CD1c-positive myeloid dendritic cell (primary cell): ENCODE measurements at regions not wholly inside any gene's neighbourhood (a gene's known extent, or its start where the extent isn't known, plus 50 kb on each side); places are given as distances from the start of the nearest gene placed in this dataset.
A peak's percentile ranks its signal among the peaks of the same experiment; 100 is the strongest.
"Not testable (repeated sequence)": the region's sequence is repeated elsewhere in the genome, so short reads cannot be mapped to it uniquely, and the experiment has no call there.

Experiments
- DNase-seq: peaks from one replicate; pipeline ENCODE4 v3.0.0-alpha.2; 2016; ENCODE audit errors: extremely low spot score

- DNase-seq: no peak
Measured at GRCh38 chr1:219560856-219561255, 52.0 kb downstream of the ZC3H11B start.

DNA sequence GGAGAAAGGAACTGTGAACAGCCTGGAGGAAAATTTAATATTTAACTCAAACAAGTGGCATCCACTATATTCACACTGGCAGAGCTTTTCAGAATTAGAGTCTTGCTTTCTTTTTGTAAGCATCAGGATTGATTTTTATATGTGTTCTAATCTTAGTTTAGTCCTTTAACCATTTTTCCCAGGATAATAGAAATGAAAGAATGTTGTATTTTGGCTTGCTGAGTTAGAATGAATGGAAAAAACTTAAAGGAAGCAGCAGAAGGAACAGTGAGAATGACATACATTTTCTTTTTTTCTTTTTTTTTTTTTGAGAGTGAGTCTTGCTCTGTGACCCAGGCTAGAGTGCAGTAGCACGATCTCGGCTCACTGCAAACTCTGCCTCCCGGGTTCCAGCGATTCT, 53.0 kb downstream of the ZC3H11B start:
- DNase-seq: no peak

DNA sequence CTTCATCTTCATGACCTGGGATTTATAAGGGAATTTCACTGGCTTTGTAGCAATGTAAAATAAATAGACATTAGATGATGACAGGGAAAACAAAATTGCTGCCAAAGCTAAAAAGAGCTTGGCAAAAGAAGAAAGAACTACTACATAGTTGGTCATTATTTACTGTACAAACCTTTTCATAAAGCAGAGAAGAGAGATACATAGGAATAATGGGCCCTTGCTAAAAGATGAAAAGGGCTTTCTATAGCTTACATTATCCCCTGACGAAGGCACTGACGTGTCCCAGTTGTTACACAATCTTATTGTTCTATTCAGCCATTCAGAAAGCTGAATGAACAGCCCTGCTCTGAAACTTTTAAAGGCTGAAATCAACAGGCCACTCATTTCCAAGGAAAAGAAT, 57.1 kb downstream of the ZC3H11B start:
- DNase-seq: no peak

GRCh38 chr1:219555031-219555692, 57.7 kb downstream of the ZC3H11B start:
- DNase-seq: no peak

GRCh38 chr1:219553934-219554502, 58.9 kb downstream of the ZC3H11B start:
- DNase-seq: no peak

GRCh38 chr1:219550201-219550600, 62.7 kb downstream of the ZC3H11B start:
- no peak for DNase-seq

GRCh38 chr1:219549215-219549614, 63.7 kb downstream of the ZC3H11B start:
- DNase-seq: no peak

- no peak for DNase-seq
Measured at GRCh38 chr1:219548386-219548785, 64.5 kb downstream of the ZC3H11B start.

GRCh38 chr1:219545756-219546155, 67.1 kb downstream of the ZC3H11B start:
- DNase-seq: not testable (repeated sequence)

DNA sequence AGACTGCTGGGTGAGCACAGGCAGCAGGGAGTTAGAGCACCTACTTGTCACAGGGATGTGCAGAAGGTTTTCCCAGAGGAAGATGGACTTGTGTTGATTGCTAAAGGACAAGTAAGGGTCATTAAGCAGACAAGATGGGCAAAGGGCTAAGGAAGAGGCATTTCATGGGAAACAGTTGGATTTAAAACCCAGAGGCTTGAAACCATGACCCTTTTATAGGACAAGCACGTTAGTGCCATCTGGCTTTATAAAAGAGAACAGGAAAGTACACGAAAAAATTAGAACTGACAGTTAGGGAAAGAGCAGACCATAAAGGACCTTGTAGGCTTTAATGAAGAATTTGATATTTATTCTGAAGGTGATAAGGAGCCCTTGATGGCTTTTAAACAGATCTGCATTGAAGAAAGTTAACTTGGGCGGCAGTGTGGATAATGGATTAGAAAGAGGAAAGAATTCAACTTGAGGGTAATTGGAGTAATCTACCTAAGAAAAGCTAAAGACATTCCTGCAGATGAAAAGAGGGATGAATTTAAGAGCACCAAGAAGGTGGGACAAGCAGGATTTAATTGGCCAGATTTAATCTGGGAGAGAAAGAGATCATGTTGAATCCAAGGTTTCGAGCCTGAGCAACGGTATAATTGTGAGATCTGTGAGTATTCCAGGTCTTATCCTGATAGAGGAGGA, 68.6 kb downstream of the ZC3H11B start:
- no peak for DNase-seq

DNA sequence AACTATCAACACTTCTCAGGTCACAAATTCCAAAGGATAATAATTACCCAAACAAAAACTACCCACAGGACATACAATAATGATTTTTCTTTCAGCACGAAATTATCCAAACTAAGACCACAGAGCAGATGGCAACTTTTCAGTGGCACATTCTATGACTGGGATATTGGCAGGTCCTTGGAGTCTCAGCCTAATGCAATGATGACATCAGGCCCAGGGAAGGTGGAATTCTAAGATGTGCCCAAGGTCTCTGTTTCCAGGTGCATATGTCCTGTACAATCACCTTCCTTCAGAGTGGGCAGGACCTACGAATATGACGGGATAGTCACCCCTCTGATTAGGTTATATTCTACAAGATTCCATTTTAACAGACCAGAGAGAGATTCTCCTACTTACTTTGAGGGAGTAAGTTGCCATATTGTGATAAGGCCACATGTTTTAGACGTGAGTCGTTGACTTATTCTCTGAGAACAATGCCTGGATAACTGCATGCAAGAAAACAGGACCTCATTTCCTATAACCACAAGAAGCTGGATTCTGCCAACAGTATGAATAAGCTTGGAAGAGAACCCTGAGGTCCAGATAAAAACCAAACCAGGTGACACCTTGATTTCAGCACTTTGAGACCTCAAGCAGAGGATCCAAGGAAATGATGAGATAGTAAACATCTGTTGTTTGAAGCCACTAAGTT, 69.9 kb downstream of the ZC3H11B start:
- DNase-seq: no peak

DNA sequence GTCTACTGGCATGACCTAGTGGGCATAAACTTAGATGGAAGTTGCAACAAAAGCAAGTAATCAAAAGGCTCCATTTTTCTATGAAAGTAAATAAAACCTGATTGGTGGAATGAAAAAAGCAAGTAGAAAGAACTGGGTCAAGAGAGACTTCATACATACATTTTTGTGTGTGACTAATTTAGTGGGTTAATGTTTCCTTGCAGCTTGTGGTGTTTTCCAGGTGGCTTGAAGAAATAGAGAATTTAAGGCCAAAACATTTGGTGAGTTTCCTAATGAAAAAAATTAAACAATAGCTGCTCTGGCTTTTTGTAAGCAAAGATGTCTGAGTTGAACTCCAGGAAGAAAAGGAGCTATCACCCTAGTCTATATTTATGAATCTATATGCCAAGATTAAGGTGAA, 71.0 kb downstream of the ZC3H11B start:
- no peak for DNase-seq

DNA sequence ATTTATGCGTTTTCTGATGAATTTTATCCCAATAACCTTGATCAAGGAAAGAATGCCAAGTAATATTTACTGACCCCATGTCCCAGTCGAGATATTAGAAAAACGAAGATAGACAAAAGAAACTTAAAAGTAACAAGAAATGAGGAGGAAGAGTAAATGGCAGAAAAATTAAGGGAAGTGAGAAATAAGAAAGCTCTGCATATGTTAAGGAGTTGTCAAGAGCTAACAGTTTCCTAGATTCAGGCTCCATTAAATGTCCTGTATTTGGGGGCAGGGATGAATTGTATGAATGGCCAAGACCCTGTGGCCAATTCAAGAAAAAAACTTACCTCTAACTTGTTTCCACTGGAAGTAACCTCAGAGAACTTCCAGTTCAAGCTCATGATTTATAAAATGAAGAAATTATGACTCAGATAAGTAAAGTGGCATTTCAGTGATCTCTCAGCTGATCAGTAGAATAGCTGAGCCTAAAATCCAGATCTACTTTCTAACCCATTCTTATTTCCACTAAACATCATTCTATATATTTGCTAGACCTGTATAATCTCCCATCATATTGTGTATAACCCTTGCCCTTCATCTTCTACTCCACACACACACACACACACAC, 73.2 kb downstream of the ZC3H11B start:
- DNase-seq: peak; percentile 2

DNA sequence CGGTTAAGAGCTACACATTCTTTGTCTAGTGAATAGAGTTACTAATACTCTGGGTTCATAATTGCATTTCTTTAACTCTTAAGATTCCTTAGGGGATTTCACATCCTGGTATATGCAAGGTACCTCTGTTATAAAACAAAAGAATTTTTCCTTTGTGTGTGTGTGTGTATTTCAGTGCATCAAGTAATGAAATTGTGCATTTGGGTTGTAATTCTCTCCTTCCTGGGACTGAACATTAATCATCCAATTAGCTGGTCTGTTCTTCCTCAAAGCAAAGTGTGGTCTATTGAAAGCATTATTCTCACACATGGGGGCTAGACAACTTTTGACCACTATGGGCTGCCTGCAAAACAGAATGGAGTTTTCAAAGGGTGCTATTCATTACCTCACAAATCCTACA, 74.0 kb downstream of the ZC3H11B start:
- no peak for DNase-seq

- no peak for DNase-seq
Measured at GRCh38 chr1:219537223-219537631, 75.7 kb downstream of the ZC3H11B start.

- no peak for DNase-seq
Measured at GRCh38 chr1:219536038-219536437, 76.9 kb downstream of the ZC3H11B start.

GRCh38 chr1:219534991-219535390, 77.9 kb downstream of the ZC3H11B start:
- DNase-seq: no peak

DNA sequence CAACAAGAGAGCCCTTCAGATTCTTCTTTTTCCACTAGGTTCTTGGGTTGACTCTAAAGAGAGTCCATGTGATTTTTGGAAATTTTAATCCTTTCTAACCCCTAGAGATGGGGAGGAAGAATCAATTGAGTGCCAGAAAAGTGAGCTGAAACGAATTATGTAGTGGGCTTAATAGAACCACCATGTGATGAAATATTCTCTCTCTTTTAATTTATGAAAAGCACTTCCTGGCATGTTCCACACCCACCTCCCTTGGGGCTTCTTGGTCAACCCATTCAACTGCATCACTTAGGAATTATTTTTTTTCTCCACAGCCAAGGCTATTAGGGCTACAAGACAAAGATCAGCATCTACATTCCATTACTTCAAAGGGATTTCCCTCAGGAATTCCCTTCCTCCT, 79.6 kb downstream of the ZC3H11B start:
- no peak for DNase-seq

- DNase-seq: no peak
Measured at GRCh38 chr1:219529116-219529515, 83.8 kb downstream of the ZC3H11B start.

DNA sequence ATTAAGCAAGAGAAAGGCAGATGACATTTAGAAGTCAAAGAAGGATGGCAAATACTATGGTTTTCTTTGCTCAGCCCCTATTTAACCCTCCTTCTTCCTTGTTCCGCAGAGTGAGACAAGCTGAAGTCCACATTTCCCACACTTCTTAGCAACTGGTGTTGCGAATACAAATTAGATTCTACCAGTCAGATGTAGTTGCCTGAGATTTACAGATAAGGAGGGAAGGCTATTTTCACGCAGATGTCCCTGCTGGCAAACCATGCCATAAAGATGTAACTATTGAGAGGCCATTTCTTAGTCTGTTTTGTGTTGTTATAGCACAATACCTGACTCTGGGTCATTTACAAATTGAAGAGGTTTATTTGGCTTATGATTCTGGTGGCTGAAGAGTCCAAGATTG, 84.3 kb downstream of the ZC3H11B start:
- DNase-seq: no peak

- DNase-seq: no peak
Measured at GRCh38 chr1:219527994-219528393, 84.9 kb downstream of the ZC3H11B start.

DNA sequence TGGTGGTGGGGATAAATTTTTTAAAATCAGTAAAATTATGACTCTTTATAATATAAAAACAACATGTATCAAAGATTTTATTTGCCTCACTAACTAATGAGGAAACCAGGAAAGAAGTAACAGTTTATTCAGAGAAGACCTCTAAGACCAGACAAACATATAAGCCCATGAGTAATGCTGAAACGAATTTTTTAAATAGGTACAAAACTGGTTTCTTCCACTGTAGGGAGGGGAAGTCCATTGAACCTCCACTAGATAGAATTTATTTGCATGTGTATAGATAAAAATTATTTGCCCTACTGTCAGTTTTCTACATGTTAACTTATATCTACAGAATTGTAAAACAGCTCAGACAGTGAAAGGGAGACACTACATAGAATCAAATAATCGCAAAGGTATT, 86.8 kb downstream of the ZC3H11B start:
- DNase-seq: no peak
